Activated T-cell treated with anti-CD3 and anti-CD28 coated beads, Interleukin-2, amount 50 U/mL, for 48 hours (primary cell): ENCODE measurements at regions not wholly inside any gene's neighbourhood (a gene's known extent, or its start where the extent isn't known, plus 50 kb on each side); places are given as distances from the start of the nearest gene placed in this dataset.

Experiments
- DNase-seq, 2 experiments: peaks; one replicate each; pipeline ENCODE4 v3.0.0-alpha.2; 2020

GRCh38 chr5:142473038-142473437 lies 148.2 kb upstream of the SPRY4 start:
- no peak for DNase-seq

GRCh38 chr5:142472306-142472951 lies 147.6 kb upstream of the SPRY4 start:
- peak; percentile 43 to 52 for DNase-seq

GRCh38 chr5:142466195-142466971 lies 141.6 kb upstream of the SPRY4 start:
- DNase-seq, result no peak

- DNase-seq, result no peak
Observed at GRCh38 chr5:142465476-142465875, 140.7 kb upstream of the SPRY4 start.

- DNase-seq, result no peak
Observed at GRCh38 chr5:142463904-142464303, 139.1 kb upstream of the SPRY4 start.

GRCh38 chr5:142461028-142461590 lies 136.3 kb upstream of the SPRY4 start:
- no peak for DNase-seq

GRCh38 chr5:142459209-142459608 lies 134.4 kb upstream of the SPRY4 start:
- DNase-seq, result no peak

GRCh38 chr5:142455856-142456255 lies 131.0 kb upstream of the SPRY4 start:
- no peak for DNase-seq

GRCh38 chr5:142453932-142454331 lies 129.1 kb upstream of the SPRY4 start:
- DNase-seq, result no peak

- DNase-seq, result no peak
Observed at GRCh38 chr5:142450419-142450818, 125.6 kb upstream of the SPRY4 start.

- no peak for DNase-seq
Observed at GRCh38 chr5:142447887-142448286, 123.1 kb upstream of the SPRY4 start.

GRCh38 chr5:142446960-142447279 lies 122.1 kb upstream of the SPRY4 start:
- DNase-seq, result no peak

- DNase-seq, result no peak
Observed at GRCh38 chr5:142446131-142446959, 121.5 kb upstream of the SPRY4 start.

- DNase-seq, result no peak
Observed at GRCh38 chr5:142445266-142445665, 120.4 kb upstream of the SPRY4 start.

GRCh38 chr5:142441616-142442015 lies 116.8 kb upstream of the SPRY4 start:
- DNase-seq, result no peak

- no peak for DNase-seq
Observed at GRCh38 chr5:142439207-142439860, 114.5 kb upstream of the SPRY4 start.

GRCh38 chr5:142438573-142438972 lies 113.8 kb upstream of the SPRY4 start:
- no peak for DNase-seq

- no peak for DNase-seq
Observed at GRCh38 chr5:142437563-142437962, 112.7 kb upstream of the SPRY4 start.

GRCh38 chr5:142435410-142436115 lies 110.7 kb upstream of the SPRY4 start:
- DNase-seq, result no peak

GRCh38 chr5:142434322-142434612 lies 109.4 kb upstream of the SPRY4 start:
- DNase-seq, result no peak

GRCh38 chr5:142433526-142434321 lies 108.9 kb upstream of the SPRY4 start:
- no peak for DNase-seq

- DNase-seq, result peak; percentile 39 to 49
Observed at GRCh38 chr5:142432961-142433360, 108.1 kb upstream of the SPRY4 start.
